ENCODE measurements at regions not wholly inside any gene's neighbourhood (a gene's known extent, or its start where the extent isn't known, plus 50 kb on each side); places are given as distances from the start of the nearest gene placed in this dataset.

- no peak for DNase-seq
Measured at GRCh38 chr3:167188592-167188991, 191.5 kb downstream of the ZBBX start.

- peak; percentile 33 for DNase-seq
Measured at GRCh38 chr3:167187221-167187620, 192.9 kb downstream of the ZBBX start.

- no peak for DNase-seq
Measured at GRCh38 chr3:167184511-167184910, 195.6 kb downstream of the ZBBX start.

GRCh38 chr3:167172377-167172776, 207.7 kb downstream of the ZBBX start:
- no peak for DNase-seq

GRCh38 chr3:167167491-167167890, 212.6 kb downstream of the ZBBX start:
- no peak for DNase-seq

GRCh38 chr3:167166594-167167253, 213.4 kb downstream of the ZBBX start:
- DNase-seq = no peak

GRCh38 chr3:167166012-167166411, 214.1 kb downstream of the ZBBX start:
- DNase-seq = no peak

- DNase-seq = no peak
Measured at GRCh38 chr3:167163580-167163979, 216.5 kb downstream of the ZBBX start.

GRCh38 chr3:167162083-167162482, 218.0 kb downstream of the ZBBX start:
- DNase-seq = no peak

GRCh38 chr3:167160781-167161180, 219.3 kb downstream of the ZBBX start:
- DNase-seq = no peak

GRCh38 chr3:167151636-167152035, 228.5 kb downstream of the ZBBX start:
- peak; percentile 50 for DNase-seq

GRCh38 chr3:167148136-167148535, 232.0 kb downstream of the ZBBX start:
- DNase-seq = no peak

- no peak for DNase-seq
Measured at GRCh38 chr3:167146911-167147310, 233.2 kb downstream of the ZBBX start.

GRCh38 chr3:167125612-167126407, 254.3 kb downstream of the ZBBX start:
- DNase-seq = no peak

GRCh38 chr3:167120828-167121227, 259.3 kb downstream of the ZBBX start:
- no peak for DNase-seq

GRCh38 chr3:167116120-167116922, 263.8 kb downstream of the ZBBX start:
- DNase-seq = no peak

- no peak for DNase-seq
Measured at GRCh38 chr3:167115331-167115934, 264.7 kb downstream of the ZBBX start.

- DNase-seq = no peak
Measured at GRCh38 chr3:167114619-167115018, 265.5 kb downstream of the ZBBX start.

- DNase-seq = no peak
Measured at GRCh38 chr3:167113035-167113830, 266.9 kb downstream of the ZBBX start.

- DNase-seq = no peak
Measured at GRCh38 chr3:167110901-167111300, 269.2 kb downstream of the ZBBX start.

- no peak for DNase-seq
Measured at GRCh38 chr3:167109746-167110145, 270.4 kb downstream of the ZBBX start.

GRCh38 chr3:167106456-167106855, 273.6 kb downstream of the ZBBX start:
- DNase-seq = no peak
